Ramos (cell line): ENCODE measurements at regions not wholly inside any gene's neighbourhood (a gene's known extent, or its start where the extent isn't known, plus 50 kb on each side); places are given as distances from the start of the nearest gene placed in this dataset.

Experiments used
- in situ Hi-C: fragments of 300-500 bp; cut with MboI; formaldehyde crosslinking; loops from one replicate; pipeline ENCODE4 v1.14.3; 2022; ENCODE audit warnings: low sequenced_read_pairs; ENCODE audit not compliant: unreplicated experiment

DNA sequence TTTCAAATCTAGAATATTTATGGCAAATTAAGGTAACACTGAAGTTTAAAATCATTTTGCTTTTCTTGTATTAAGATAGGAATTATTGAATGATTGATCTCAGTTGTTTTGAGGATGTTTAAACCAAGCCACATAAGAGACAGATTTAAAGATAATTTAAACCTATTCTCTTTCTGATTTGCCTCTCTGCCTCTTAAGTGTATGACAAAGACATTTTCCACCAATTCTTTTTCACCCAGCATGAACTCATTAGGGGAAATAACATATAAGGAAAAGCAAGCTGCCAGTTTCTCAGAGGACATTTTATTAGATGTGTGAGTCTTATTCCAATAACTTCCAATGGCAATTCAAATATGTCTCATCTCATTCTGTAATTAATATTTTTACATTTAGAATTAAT, 568.3 kb upstream of the MEF2C start:
- in situ Hi-C loops = no loop called here

DNA sequence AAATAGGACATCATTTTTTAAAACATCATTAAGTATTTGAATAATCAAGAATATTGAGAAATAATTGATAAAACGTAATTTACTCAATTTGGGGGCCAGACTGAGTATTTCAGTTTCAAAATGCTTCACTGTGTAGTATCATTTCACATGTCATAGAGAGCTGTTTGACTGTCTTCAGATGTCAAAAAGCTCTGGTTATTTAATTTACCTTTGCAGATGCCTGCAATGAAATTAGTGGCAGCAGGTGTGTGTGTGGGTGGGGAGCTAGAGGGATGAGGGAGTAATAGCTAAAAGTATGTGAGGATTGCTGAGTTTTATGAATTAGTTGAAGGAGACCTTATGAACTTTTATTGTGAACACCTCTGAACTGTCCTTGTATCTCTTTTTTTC, 567.2 kb upstream of the MEF2C start:
- in situ Hi-C loops = no loop called here

DNA sequence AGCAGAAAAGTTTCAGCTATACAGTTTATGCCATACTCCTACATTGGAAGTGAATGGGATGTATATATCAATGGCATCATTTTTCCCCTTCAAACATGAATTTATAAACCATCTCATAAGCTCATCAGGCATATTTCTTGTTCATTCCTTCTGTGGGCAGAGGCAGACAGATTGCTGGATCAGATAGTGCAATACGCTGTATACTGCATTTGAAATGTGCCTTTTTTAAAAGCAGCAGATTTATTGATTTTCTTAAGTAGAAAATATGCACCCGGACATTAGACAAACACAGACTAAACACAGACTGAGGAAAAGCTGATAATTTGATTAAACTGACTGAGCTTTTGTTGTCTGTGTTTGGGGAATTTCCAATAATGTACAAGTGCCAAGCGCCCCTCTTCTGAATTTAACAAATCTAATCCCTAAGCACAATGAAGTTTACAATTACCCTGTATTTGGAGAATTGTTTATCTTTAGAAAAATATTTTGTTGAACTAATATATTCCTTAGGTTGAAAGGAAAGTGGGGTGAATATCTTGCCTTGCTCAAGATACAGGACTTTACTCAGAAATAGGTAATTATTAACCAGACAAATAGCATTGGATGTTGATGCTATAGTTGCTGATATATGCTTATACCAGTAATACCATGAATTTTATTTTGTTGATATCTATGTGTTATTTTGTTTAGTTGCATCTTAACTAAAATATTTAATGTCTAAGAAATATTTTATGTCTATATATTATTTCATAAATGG, 566.6 kb upstream of the MEF2C start:
- in situ Hi-C loops = no loop called here

DNA sequence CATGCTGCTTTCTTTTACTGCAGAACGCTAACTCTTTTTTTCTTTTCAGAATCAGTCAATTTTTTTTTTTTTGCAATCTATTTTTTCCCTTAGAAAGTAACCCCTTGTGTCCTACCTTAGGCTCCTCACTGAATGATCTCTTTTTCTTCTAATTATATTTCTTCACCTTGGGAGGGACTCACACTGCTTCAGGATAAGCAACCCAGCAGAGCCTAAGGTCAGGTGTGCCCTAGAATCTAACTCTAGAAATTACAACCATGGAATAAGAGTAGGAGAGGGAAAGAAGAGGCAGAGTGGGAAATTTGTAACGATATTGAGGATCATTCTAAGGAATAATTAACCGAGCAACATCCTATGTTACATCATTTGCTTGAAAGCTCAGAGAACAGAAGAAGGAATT, 564.0 kb upstream of the MEF2C start:
- in situ Hi-C loops = no loop called here

DNA sequence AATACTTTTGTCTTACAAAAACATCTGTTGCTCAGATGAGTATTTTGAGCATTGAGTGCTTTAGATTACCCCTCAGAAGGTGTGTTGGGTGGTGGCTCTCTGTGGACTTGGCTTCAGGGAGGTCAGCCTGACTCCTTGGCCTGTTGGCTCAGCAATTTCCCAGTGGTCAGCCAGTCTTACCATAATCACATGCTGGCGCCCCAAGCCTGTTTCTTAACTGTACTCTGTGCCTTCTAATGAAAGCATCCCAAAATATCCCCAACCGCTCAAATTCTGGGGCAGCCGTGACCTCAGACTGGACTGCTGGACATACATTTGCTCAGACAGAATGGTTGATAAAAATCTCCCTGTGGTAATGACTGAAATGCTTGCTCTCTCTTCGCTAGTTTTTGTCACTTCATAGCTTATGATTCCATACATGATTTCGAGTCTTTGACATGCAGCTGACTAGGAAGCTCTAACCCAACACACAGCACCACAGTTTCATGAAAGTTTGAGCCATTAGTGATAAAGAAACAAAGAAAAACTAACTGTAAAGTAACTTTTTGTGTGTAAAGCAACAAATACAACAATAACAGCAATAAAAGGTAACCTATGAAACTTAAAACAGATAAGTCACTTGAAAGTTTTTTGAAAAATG, 562.2 kb upstream of the MEF2C start:
- in situ Hi-C loops = no loop called here

DNA sequence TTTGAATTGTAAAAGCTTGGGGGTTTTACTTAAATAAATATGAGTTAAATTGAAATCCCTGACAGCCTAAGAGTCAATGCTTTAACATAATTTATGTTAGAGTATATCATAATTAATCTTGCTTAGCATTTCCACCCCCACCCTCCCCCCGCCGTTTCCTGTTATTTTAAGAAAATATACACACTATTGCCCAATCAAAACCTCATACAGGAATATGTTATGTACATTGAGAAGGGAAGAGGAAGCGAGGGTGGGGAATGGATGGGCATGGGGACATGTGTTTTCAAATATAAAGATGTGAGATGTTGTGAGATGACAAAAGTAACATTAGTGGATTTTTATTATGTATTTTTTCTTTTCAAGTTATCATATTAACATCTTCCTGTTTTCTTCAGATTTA, 561.1 kb upstream of the MEF2C start:
- in situ Hi-C loops = no loop called here

DNA sequence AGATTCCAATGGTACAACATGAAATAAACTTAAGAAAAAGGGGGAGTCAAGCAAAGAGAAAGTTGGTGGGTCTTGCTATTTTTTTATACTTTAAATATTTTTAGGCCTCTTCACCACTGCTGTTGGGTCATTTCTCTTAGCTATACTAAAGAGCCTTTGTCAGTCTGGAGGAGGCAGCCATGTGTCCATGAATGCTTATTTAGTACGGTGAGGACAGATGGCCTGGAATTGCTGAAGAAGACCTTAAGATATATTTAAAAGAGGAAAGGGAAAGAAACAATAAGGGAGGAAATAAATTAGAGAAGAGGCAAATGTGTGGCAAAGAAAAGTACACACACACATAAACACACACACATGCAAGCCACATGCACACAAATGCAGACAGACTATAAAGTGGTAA, 560.5 kb upstream of the MEF2C start:
- in situ Hi-C loops = no loop called here

DNA sequence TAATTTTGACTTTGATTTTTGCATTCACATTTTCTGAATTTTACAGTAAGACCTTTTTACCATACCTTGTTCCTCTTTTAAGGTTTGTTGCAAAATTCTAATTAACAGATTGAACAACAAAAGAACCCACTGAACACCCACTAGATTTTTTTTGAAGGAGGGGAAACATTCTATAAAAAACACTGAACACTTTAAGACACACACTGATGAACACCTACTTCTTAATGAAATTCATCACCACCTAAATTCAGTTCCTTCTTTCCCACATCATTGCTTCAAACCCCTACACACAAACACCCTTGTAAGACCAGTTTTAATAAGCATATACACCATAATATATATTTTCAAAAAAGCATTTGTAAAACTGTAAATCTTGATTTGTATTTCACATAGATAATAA, 559.0 kb upstream of the MEF2C start:
- in situ Hi-C loops = no loop called here

DNA sequence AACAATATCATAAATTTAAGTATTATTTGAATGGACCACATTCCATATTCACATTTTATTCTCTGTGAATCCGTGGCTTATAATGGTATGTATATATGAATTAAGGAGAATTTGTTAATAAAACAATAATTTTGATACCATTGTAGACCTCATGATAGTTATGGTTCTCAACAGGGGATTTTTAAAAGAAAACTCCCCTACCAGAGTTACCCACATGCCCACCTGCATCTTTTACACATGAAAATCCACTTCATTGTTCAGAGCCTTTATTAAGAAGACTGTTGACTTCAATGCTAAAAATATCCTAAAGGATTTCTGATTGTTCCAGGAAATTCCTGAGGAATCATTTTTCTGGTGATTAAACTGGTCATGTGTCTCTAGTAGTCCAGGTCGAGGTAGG, 557.7 kb upstream of the MEF2C start:
- in situ Hi-C loops = no loop called here

DNA sequence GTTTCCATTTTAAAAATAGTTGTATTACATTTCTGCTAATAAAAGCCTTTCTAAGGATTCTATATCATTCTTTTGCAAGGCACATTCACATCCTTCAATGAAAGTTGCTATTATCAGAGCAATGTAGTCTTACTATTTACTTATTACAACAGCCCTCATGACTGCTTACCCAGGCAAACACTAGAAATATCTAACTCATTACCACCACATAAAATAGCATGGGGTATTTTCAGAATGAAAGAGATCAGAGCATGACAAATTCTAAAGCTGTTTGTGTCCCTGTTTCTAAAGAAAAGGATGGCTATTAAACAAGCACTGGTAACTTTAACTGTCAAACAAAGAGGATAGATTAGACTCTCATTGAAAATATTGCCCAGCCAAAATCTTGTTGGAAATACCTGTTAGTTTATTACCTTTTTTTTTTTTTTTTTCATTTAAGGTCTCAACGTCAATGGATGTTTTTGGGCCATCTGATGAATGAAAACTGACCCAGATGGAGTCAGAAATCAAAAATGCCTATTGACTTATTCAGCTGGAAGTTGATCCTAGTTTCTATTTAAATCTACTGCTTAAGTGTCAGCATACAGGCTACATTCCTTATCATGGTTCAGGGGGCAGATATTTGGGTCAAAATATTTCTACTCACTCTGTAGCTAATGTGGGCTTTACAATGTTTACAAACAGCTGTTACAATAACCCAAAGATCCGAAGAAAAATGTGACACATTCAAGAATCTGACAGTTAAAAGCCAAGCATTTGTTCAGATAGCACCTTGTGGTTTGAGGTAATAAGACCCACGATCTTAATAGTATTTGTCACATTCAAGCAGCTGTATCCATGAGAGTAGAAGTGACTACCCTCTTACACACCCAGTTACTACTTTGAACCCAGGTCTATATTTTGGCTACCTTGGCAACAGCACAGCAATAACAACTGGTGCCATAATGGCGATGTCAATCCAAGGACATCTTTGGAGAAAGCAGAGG, 554.8 kb upstream of the MEF2C start:
- in situ Hi-C loops = no loop called here

DNA sequence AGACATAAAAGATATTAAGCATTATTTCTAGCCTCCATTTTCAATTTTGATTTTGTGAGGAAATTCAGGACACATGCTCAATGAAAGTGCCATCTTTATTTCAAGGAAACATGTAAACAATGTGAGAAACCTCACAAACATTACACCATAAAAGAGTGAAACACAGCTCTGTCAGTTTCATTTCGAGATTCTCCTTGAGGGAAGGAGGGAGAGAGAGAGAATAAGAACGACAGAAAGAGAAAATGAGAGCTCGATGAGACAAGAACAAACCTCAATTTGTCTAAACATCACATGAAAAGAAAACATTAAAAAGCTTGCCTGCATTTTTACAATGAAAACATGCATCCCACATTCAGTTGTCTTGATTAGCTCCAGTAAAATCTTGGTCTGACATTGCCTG, 553.5 kb upstream of the MEF2C start:
- in situ Hi-C loops = no loop called here

DNA sequence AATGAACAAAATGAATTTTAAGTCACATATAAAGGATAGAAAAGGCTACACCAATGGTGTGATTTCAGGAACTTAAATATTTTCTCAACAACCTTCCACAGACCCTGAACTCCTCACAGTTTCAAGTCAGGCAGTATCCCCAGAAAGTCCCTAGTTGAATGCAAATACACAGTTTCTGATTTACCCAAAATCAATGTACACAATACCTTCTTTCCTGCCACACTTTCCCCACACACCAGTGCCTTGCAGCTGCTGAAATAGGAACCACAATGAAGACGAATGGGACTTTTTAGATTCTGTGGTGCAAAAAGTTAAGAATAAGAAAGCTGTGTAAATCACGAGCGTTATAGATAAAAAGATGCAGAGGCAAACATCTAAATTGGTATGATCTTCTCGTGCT, 552.4 kb upstream of the MEF2C start:
- in situ Hi-C loops = no loop called here

DNA sequence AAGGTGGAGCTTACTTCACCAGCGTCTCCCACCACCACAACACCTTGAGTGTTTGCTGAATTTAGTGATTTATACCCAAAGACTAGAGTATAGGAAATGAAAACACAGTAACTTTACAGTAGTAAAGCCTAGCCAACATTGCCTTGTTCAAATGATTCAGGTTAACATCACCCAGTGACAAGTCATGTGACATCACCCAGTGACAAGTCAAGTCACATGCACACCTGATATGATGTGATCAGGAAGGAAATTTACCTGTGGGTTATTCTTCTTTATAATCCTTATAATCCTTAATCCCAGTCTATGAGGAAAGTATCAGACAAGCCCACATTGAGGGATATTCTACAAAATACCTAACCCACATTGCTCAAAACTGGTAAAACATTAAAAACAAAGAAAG, 545.6 kb upstream of the MEF2C start:
- in situ Hi-C loops = no loop called here

DNA sequence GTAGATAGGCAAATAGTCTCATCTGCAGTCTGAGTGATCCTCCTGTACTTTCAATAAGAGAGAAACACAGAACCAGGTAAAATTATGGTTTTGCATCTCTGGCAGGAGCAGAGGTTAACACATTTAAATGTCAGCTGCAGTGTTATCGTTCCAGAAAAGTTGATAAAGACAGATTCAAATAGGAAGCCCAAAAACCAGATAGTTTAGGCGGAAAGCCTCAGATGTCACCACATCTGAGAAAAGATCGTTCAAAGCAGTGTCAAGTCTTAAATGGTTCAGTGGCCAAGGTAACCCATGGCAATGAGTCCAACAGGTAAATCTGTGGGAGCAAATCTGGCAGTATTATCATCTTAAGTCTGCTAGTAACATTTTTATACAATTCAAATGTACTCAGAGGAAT, 542.1 kb upstream of the MEF2C start:
- in situ Hi-C loops = no loop called here

DNA sequence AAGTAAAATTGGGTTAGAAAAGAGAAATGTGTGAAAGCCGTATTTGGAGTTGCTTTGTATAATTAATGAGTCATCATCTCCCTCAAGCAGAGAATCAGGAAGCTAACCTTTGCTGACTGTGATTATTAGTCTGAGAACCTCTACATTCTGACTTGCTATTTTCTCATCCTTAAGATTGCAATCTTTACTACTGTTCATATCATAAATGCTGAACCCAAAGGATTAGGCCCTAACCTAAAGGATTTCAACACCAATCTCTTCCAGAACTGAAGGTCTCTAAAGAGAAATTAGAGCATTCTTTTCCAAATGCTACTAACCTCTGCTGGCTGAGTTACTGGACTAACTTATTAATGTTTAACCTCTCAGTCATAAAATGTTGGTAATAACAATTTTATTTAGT, 538.1 kb upstream of the MEF2C start:
- in situ Hi-C loops = no loop called here

DNA sequence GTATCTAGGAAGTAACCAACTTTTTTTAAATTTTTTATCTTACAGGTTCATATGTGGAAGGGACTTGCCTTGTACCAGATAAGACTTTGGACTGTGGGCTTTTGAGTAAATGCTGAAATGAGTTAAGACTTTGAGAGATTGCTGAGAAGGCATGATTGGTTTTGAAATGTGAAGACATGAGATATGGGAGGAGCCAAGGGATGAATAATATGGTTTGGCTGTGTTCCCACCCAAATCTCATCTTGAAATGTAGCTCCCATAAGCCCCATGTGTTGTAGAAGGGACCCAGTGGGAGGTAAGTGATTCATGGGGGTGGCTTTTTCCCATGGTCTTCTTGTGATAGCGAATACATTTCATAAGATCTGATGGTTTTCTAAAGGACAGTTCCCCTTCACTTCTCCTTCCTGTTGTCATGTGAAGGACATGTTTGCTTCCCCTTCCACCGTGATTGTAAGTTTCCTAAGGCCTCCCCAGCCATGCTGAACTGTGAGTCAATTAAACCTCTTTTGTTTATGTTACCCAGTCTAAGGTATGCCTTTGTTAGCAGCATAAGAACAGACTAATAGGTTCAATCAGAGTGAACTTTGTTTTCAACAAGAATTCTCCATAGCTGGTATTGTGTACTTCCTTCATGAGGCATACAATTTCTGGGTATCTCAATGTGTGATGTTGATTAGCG, 535.6 kb upstream of the MEF2C start:
- in situ Hi-C loops = no loop called here

DNA sequence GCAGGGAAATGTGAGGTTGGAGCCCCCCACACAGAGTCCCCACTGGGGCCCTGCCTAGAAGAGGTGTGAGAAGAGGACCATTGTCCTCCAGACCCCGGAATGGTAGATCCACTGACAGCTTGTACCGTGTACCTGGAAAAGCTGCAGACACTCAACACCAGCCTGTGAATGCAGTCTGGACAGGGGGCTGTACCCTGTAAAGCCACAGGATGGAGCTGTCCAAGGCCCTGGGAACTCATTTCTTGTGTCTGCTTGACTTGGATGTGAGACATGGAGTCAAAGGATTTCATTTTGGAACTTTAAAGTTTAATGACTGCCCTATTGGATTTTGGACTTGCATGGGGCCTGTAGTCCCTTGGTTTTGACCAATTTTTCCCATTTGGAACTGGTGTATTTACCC, 535.0 kb upstream of the MEF2C start:
- in situ Hi-C loops = no loop called here

DNA sequence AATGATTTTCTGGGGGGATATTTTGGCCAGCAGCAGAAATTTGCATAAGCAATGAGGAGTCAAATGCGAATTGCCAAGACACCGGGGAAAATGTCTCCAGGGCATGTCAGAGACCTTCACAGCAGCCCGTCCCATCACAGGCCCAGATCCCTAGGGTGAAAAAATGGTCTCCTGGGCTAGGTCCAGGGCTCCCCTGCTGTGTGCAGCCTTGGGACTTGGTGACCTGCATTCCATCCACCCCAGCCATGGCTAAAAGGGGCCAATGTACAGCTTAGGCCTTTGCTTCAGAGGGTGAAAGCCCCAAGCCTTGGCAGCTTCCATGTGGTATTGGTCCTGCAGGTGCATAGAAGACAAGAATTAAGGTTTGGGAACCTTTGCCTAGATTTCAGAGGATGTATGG, 534.5 kb upstream of the MEF2C start:
- in situ Hi-C loops = no loop called here

DNA sequence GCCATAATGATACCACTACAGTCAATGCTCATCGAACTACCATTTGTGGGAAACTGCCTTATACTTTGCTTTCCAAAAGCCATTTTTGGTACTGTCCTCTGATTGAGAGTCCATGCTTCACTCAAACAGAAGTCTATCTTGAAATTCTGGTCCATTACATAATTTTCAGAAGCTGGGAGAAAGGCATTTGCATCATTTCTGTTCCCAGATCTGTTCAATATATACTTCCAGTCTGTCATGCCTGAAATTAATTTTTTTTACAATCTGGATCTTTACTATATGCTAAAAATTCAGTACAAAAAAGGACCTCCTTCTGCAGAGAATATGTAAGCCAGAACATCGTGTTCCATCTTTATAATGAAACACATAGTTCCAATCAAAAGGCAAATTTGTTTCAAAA, 528.9 kb upstream of the MEF2C start:
- in situ Hi-C loops = no loop called here

DNA sequence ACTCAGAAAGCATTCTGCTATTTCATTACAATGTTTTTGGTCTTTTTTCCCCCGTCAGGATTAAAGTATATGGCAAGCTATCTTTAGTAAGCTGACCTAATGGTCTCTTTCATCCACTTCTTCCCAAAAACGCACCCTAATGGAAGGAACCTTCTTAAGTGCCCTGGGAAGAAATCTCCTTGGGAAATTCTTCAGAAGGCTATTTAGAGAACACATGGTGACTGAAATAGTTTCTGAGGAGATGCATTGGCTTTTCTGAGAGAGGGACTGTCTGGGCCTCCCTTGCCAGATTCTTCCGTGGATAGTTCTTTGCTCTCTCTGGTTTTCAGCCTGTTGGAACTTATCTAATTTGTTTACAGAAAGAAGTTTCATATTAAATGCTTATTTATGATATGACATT, 524.1 kb upstream of the MEF2C start:
- in situ Hi-C loops = no loop called here

DNA sequence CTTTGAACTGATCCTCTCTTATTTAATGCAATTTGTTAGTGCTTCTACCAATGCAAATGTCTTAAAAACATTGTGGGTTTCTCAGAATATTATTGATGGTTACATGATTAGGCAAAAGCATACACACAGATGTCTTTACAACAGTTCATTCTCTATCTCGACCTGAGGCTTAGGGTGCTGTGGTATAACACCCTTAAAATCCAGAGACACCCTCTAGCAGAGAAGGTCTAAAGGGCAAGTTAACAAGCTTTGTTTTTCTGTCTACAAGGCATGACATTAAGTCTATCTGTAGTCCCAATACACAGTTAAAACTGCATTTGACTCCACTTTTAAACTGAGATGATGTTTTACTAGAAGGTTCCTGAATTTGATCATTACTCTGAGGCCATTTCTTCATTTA, 518.7 kb upstream of the MEF2C start:
- in situ Hi-C loops = no loop called here
